CD4-positive, alpha-beta T cell treated with Interleukin-21 for 1 hour (primary cell): ENCODE measurements at regions not wholly inside any gene's neighbourhood (a gene's known extent, or its start where the extent isn't known, plus 50 kb on each side); places are given as distances from the start of the nearest gene placed in this dataset.
A peak's percentile ranks its signal among the peaks of the same experiment; 100 is the strongest.

Source experiments
- DNase-seq: peaks from one replicate; pipeline ENCODE4 v3.0.0-alpha.2; 2020

DNA sequence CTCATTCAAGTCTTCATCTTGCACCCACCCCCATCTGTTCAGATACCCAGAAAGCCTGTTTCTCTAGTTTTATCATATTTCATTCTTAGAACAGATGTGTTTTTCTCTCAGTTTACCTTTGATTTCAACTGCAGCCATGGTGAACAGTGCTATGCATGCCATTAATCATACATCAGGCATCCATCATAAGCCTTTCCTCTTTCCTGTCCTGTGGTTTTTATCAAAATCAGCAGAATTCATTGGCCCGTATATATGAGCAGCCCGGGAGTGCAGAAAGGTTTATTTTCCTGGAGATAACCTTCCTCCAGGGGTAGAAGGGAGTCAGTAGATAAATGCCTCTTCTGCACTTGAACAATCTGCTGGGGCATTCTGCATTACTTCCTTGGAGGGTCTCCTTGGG, 65.7 kb downstream of the IL21 start:
- DNase-seq: no peak

GRCh38 chr4:122553432-122553831, 67.4 kb downstream of the IL21 start:
- no peak for DNase-seq

DNA sequence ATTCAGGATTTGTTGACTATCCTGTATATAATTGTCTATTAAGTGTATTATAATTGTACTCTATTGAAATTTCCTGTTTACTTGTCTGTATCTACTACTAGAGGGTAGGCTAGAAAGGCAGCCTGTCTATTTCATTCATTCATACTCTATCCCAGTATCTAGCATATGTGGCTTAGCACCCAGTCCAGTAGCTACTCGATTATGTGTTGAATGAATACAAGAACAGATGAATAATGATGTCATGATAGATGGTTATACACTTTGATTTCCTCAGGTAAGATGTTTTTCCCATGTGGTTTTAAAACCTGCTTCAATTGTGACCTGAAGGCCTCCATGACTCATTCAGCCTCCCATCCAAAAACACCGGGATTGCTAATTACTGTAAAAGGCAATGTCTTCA, 68.0 kb downstream of the IL21 start:
- no peak for DNase-seq

- DNase-seq: no peak
These were observed 71.8 kb downstream of the IL21 start for GRCh38 chr4:122548886-122549630.

DNA sequence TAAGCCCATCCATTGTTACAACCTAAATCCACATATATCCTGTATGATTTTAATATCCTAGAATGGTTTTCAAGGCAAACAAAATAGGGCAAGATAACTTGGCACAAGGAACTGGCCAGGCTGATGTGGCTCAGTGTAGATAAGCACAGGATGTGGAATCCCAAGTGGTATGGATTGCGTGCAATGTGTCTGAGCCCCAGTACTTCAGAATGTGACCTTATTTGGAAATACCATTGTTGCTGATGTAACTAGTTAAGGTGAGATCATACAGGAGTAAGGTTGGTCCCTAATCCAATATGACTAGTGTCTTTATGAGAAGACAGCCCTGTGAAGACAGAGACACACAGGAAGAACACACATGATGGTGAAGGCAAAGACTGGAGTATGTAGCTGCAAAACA, 72.4 kb downstream of the IL21 start:
- DNase-seq: no peak

- DNase-seq: peak; percentile 6
These were observed 78.2 kb downstream of the IL21 start for GRCh38 chr4:122542411-122543236.

DNA sequence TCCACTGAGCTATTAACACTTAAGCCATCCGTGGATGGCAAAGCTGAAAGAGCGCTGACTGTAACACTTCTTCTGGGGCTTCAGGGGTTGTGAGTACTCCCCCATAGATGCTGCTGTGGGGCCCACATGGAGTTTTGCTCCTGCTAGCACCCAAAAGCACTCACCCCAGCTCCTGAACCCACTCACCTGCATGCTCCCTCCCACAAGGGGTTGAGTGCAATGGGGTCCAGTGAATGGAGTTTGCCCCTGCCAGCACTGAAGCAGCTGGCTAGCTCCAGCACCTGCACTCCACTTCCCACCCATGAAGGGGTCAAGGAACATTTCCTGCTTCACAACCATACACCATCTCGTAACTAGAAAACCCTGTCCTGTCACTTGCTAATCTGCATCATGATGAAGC, 78.9 kb downstream of the IL21 start:
- DNase-seq: no peak

DNA sequence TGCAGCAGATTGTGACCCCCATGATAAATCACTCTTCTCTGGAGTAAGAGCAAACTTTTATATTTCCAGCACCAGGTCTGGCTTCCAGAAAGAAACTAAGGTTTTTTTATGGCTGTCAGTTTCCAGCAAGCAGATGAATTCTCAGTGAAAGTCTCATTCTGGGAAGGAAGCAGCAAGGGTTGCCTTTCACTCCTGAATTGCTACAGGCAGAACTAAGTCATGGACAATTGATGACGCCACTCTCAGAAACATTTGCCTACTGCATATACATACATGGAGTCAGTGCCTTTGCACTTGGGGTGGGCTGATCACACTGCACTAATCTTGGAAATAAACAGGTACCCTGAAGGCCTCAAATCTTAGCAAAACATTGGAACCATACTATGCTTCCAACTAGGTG, 80.0 kb downstream of the IL21 start:
- DNase-seq: no peak

GRCh38 chr4:122539861-122540465, 80.9 kb downstream of the IL21 start:
- peak; percentile 56 for DNase-seq

GRCh38 chr4:122537388-122538135, 81.0 kb upstream of the IL2 start:
- DNase-seq: no peak

GRCh38 chr4:122536001-122536400, 79.5 kb upstream of the IL2 start:
- DNase-seq: no peak

DNA sequence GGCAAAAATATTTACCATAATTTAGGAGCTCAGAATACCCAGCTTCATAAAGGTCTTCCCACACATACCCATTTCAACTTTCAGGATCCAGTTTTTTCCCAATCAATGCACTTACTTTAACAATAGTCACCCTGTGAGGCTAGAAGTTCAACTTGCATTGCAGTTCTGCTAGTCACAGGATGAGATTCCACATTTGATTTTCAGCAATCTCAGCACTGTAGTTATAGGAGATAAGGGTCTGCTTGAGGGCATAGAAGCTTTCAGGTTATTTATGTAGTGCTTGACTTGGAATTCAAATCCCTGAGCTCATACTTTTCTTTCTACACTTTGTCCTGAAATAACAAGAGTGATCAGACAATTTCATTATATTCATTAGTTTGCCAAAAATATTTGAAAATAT, 78.3 kb upstream of the IL2 start:
- DNase-seq: no peak

- no peak for DNase-seq
These were observed 77.3 kb upstream of the IL2 start for GRCh38 chr4:122533841-122534240.

GRCh38 chr4:122532766-122533165, 76.2 kb upstream of the IL2 start:
- peak; percentile 7 for DNase-seq

DNA sequence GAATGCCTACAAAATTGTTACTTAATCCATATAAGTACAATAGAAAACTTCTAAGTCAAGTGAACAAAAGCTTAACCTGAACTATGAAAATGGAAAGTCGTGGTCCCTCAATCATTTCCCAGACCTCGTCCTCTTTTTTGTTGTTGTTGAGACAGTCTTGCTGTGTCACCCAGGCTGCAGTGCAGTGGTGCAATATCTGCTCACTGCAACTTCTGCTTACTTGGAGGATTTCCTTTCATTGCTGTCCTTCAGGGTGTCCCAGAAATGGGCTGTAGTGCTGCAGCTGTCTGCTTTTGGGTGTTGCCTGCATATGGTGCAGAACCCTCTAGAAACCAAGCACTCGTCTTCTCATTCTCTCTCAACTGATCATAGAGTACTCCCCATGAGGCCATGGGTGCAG, 75.0 kb upstream of the IL2 start:
- DNase-seq: no peak

DNA sequence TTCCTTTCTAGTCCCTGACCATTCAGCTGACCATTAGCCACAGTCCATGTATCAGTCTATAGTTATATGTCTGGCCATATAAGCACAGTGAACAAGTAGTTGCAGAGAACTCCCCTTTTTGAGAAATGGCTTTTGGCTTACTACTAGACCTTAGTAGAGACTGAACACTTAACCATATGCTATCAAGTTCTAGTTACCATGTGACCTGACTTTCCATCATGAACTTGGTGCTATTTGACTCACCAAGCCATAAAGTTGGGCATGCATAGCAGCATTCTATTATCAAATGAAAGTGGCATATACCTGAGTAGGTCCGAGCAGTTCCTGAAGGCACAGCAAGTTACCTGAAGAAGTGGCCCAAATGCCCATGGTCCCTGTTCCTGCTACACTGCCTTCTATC, 74.5 kb upstream of the IL2 start:
- DNase-seq: no peak

GRCh38 chr4:122528879-122529278, 72.4 kb upstream of the IL2 start:
- DNase-seq: no peak

DNA sequence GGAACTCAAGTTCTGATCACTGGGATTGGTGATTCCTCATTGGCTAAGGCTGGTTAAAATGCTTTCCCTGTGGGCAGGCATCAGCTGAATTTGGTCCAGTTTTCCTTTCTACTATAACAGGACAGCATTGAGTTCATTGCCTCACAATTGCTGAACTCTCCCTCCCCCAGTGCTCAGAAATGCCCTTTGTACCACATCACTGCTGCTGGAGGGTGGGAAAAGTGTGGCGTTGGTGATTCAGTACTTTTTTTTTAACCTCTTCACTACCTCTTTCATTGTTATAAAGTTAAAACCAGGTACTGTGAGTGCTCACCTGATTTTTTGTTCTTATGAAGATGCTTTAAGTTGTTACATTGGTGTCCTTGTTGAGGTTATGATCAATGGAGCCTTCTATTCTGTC, 69.3 kb upstream of the IL2 start:
- DNase-seq: no peak

- DNase-seq: no peak
These were observed 67.7 kb upstream of the IL2 start for GRCh38 chr4:122524176-122524575.

DNA sequence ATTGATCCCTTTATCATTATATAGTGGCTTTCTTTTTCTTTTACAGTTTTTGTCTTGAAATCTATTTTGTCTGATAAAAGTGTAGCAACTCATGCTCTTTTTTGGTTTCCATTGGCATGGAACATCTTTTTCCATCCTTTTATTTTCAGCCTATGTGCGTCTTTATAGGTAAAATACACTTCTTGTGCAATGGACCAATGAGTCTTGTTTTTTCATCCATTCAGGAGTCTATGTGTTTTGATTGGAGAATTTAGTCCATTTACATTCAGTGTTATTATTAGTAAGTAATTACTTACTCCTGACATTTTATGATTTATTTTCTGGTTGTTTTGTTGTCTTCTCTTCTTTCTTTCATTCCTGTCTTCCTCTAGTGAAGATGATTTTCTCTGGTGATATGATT, 66.4 kb upstream of the IL2 start:
- no peak for DNase-seq

- DNase-seq: no peak
These were observed 60.8 kb upstream of the IL2 start for GRCh38 chr4:122517345-122517744.

DNA sequence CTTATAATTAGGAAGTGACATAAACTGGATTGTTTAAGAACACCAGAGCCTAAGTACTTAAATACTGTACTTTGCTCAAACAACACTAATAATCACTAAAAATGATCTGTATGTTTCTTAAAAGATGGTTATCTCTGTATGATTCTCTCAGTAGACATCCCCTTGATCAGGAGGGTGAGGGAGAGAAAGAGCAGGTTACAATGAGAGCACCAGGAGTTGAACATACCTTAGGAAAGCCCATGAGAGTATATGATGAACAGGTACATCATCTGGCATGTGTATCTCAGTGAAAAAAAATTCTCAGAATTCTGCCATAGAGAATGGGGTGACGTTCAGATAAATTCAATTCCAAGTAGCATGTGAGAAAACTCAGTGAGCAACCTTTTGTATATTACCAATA, 59.9 kb upstream of the IL2 start:
- no peak for DNase-seq

DNA sequence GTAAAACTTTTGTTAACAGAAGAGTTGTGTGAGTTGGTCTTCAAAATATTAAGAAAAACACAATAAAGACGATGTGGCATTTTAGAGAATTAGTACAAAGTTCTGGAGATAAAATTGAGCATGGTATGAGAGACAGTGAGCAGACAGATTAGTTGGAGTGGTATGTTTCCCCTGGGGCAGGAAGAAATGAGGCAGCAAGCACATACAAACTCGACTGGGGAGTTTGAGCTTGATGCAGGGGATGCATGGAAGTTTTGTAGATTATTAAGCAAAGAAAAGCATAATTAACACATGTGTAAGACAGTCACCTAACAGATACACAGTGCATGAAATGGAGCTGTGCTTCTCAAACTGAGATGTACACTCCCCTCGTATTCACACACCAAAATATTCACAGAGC, 58.1 kb upstream of the IL2 start:
- DNase-seq: no peak
